Activated CD4-positive, alpha-beta T cell treated with anti-CD3 and anti-CD28 coated beads, Interleukin-10, Interleukin-2, amounts not matched to agents 100 ng/mL and 50 ng/mL, durations not matched to agents 16 hours and 8 hours (primary cell): ENCODE measurements at regions not wholly inside any gene's neighbourhood (a gene's known extent, or its start where the extent isn't known, plus 50 kb on each side); places are given as distances from the start of the nearest gene placed in this dataset.

ENCODE experiments used
- DNase-seq: peaks from one replicate; pipeline ENCODE4 v3.0.0-alpha.2; 2020

- DNase-seq: no peak
Measured at GRCh38 chr1:14220811-14221210, 377.7 kb upstream of the KAZN start.

GRCh38 chr1:14222086-14222485, 376.4 kb upstream of the KAZN start:
- no peak for DNase-seq

GRCh38 chr1:14228677-14229076, 369.8 kb upstream of the KAZN start:
- no peak for DNase-seq

GRCh38 chr1:14233510-14233909, 365.0 kb upstream of the KAZN start:
- DNase-seq: no peak

GRCh38 chr1:14236097-14236496, 362.4 kb upstream of the KAZN start:
- DNase-seq: no peak

GRCh38 chr1:14238472-14239307, 359.8 kb upstream of the KAZN start:
- no peak for DNase-seq

GRCh38 chr1:14240265-14240664, 358.2 kb upstream of the KAZN start:
- no peak for DNase-seq

- no peak for DNase-seq
Measured at GRCh38 chr1:14242123-14242522, 356.4 kb upstream of the KAZN start.

GRCh38 chr1:14242870-14243269, 355.6 kb upstream of the KAZN start:
- no peak for DNase-seq

- no peak for DNase-seq
Measured at GRCh38 chr1:14245954-14246353, 352.5 kb upstream of the KAZN start.

GRCh38 chr1:14246471-14246870, 352.0 kb upstream of the KAZN start:
- no peak for DNase-seq

- no peak for DNase-seq
Measured at GRCh38 chr1:14247666-14248065, 350.8 kb upstream of the KAZN start.

- no peak for DNase-seq
Measured at GRCh38 chr1:14251871-14252270, 346.6 kb upstream of the KAZN start.

- no peak for DNase-seq
Measured at GRCh38 chr1:14253676-14254075, 344.8 kb upstream of the KAZN start.

- no peak for DNase-seq
Measured at GRCh38 chr1:14254251-14254650, 344.2 kb upstream of the KAZN start.

- no peak for DNase-seq
Measured at GRCh38 chr1:14255233-14255632, 343.3 kb upstream of the KAZN start.

GRCh38 chr1:14255711-14256110, 342.8 kb upstream of the KAZN start:
- no peak for DNase-seq

- no peak for DNase-seq
Measured at GRCh38 chr1:14259191-14259757, 339.2 kb upstream of the KAZN start.

GRCh38 chr1:14260480-14260879, 338.0 kb upstream of the KAZN start:
- no peak for DNase-seq

GRCh38 chr1:14261395-14261794, 337.1 kb upstream of the KAZN start:
- DNase-seq: no peak

- no peak for DNase-seq
Measured at GRCh38 chr1:14262637-14263036, 335.8 kb upstream of the KAZN start.

GRCh38 chr1:14263225-14263624, 335.3 kb upstream of the KAZN start:
- no peak for DNase-seq

GRCh38 chr1:14263671-14264070, 334.8 kb upstream of the KAZN start:
- DNase-seq: no peak

GRCh38 chr1:14265495-14265894, 333.0 kb upstream of the KAZN start:
- DNase-seq: no peak

- DNase-seq: no peak
Measured at GRCh38 chr1:14267991-14268390, 330.5 kb upstream of the KAZN start.
